ENCODE measurements at regions not wholly inside any gene's neighbourhood (a gene's known extent, or its start where the extent isn't known, plus 50 kb on each side); places are given as distances from the start of the nearest gene placed in this dataset.
"Not testable (repeated sequence)": the region's sequence is repeated elsewhere in the genome, so short reads cannot be mapped to it uniquely, and the experiment has no call there.

- no peak overlapping the region for H3K4me3 ChIP-seq (ENCODE audit: low read depth in 1 of 2, low read length in 2 of 2)
- no peaks in the 10 kb centered on the region for H3K36me3 ChIP-seq (ENCODE audit: control insufficient read depth in 1 of 2, insufficient read depth in 2 of 2, low read length in 2 of 2)
- no peaks in the 10 kb centered on the region for H3K4me1 ChIP-seq (ENCODE audit: control insufficient read depth in 1 of 2, insufficient read depth in 2 of 2, low read length in 2 of 2)
- no peak overlapping the region for H3K27ac ChIP-seq (ENCODE audit: low read length)
- peaks cover 0 to 5% of the 10 kb centered on the region in 2 donors for H3K9me3 ChIP-seq (ENCODE audit: control insufficient read depth in 1 of 2, low read length in 2 of 2)
- no peaks in the 10 kb centered on the region for H3K27me3 ChIP-seq (ENCODE audit: low read depth, low read length)
Measured at GRCh38 chr5:130643321-130643720, 521.7 kb downstream of the HINT1 start.

GRCh38 chr5:130642461-130642860, 522.6 kb downstream of the HINT1 start:
- no peaks in the 10 kb centered on the region for H3K4me1 ChIP-seq (ENCODE audit: control insufficient read depth in 1 of 2, insufficient read depth in 2 of 2, low read length in 2 of 2)
- H3K9me3 ChIP-seq (ENCODE audit: control insufficient read depth in 1 of 2, low read length in 2 of 2): peaks cover 0 to 5% of the 10 kb centered on the region in 2 donors
- no peak overlapping the region for H3K4me3 ChIP-seq (ENCODE audit: low read depth in 1 of 2, low read length in 2 of 2)
- H3K27ac ChIP-seq (ENCODE audit: low read length): no peak overlapping the region
- H3K27me3 ChIP-seq (ENCODE audit: low read depth, low read length): no peaks in the 10 kb centered on the region
- no peaks in the 10 kb centered on the region for H3K36me3 ChIP-seq (ENCODE audit: control insufficient read depth in 1 of 2, insufficient read depth in 2 of 2, low read length in 2 of 2)

GRCh38 chr5:130627145-130627544, 537.9 kb downstream of the HINT1 start:
- Histone ChIP-seq H3K27ac (ENCODE audit: low read length) (no peak overlapping the region), H3K4me1 (ENCODE audit: control insufficient read depth in 1 of 2, insufficient read depth in 2 of 2, low read length in 2 of 2) (no peaks in the 10 kb centered on the region), H3K36me3 (ENCODE audit: control insufficient read depth in 1 of 2, insufficient read depth in 2 of 2, low read length in 2 of 2) (no peaks in the 10 kb centered on the region), H3K27me3 (ENCODE audit: low read depth, low read length) (no peaks in the 10 kb centered on the region), H3K4me3 (ENCODE audit: low read depth in 1 of 2, low read length in 2 of 2) (no peak overlapping the region), H3K9me3 (ENCODE audit: control insufficient read depth in 1 of 2, low read length in 2 of 2) (peaks cover 0 to 5% of the 10 kb centered on the region in 2 donors)

- Histone ChIP-seq H3K27ac (ENCODE audit: low read length) (no peak overlapping the region), H3K27me3 (ENCODE audit: low read depth, low read length) (no peaks in the 10 kb centered on the region), H3K36me3 (ENCODE audit: control insufficient read depth in 1 of 2, insufficient read depth in 2 of 2, low read length in 2 of 2) (no peaks in the 10 kb centered on the region), H3K4me3 (ENCODE audit: low read depth in 1 of 2, low read length in 2 of 2) (no peak overlapping the region), H3K9me3 (ENCODE audit: control insufficient read depth in 1 of 2, low read length in 2 of 2) (peaks cover 0 to 2% of the 10 kb centered on the region in 2 donors), H3K4me1 (ENCODE audit: control insufficient read depth in 1 of 2, insufficient read depth in 2 of 2, low read length in 2 of 2) (no peaks in the 10 kb centered on the region)
Measured at GRCh38 chr5:130624805-130625204, 540.3 kb downstream of the HINT1 start.

- no peaks in the 10 kb centered on the region for H3K9me3 ChIP-seq (ENCODE audit: control insufficient read depth in 1 of 2, low read length in 2 of 2)
- no peak overlapping the region for H3K27ac ChIP-seq (ENCODE audit: low read length)
- H3K27me3 ChIP-seq (ENCODE audit: low read depth, low read length): no peaks in the 10 kb centered on the region
Measured at GRCh38 chr5:130616161-130616560, 548.9 kb downstream of the HINT1 start.

GRCh38 chr5:130605234-130605633, 559.8 kb downstream of the HINT1 start:
- Histone ChIP-seq H3K4me1 (ENCODE audit: control insufficient read depth in 1 of 2, insufficient read depth in 2 of 2, low read length in 2 of 2) (no peaks in the 10 kb centered on the region), H3K27me3 (ENCODE audit: low read depth, low read length) (no peaks in the 10 kb centered on the region), H3K36me3 (ENCODE audit: control insufficient read depth in 1 of 2, insufficient read depth in 2 of 2, low read length in 2 of 2) (no peaks in the 10 kb centered on the region), H3K4me3 (ENCODE audit: low read depth in 1 of 2, low read length in 2 of 2) (no peak overlapping the region), H3K27ac (ENCODE audit: low read length) (no peak overlapping the region), H3K9me3 (ENCODE audit: control insufficient read depth in 1 of 2, low read length in 2 of 2) (peaks cover 0 to 2% of the 10 kb centered on the region in 2 donors)

More at GRCh38 chr5:130616161-130616560, 548.9 kb downstream of the HINT1 start:
- H3K4me1 ChIP-seq (ENCODE audit: control insufficient read depth in 1 of 2, insufficient read depth in 2 of 2, low read length in 2 of 2): no peaks in the 10 kb centered on the region
- no peaks in the 10 kb centered on the region for H3K36me3 ChIP-seq (ENCODE audit: control insufficient read depth in 1 of 2, insufficient read depth in 2 of 2, low read length in 2 of 2)
- no peak overlapping the region for H3K4me3 ChIP-seq (ENCODE audit: low read depth in 1 of 2, low read length in 2 of 2)

- H3K27me3 ChIP-seq (ENCODE audit: low read depth, low read length); H3K9me3 ChIP-seq (ENCODE audit: control insufficient read depth in 1 of 2, low read length in 2 of 2); H3K36me3 ChIP-seq (ENCODE audit: control insufficient read depth in 1 of 2, insufficient read depth in 2 of 2, low read length in 2 of 2); H3K4me3 ChIP-seq (ENCODE audit: low read depth in 1 of 2, low read length in 2 of 2); H3K27ac ChIP-seq (ENCODE audit: low read length); H3K4me1 ChIP-seq (ENCODE audit: control insufficient read depth in 1 of 2, insufficient read depth in 2 of 2, low read length in 2 of 2): not testable (repeated sequence)
Measured at GRCh38 chr5:130596647-130597046, 568.4 kb downstream of the HINT1 start.

GRCh38 chr5:130580264-130580663, 584.8 kb downstream of the HINT1 start:
- no peak overlapping the region for H3K4me3 ChIP-seq (ENCODE audit: low read depth in 1 of 2, low read length in 2 of 2)
- H3K27me3 ChIP-seq (ENCODE audit: low read depth, low read length): no peaks in the 10 kb centered on the region
- no peak overlapping the region for H3K27ac ChIP-seq (ENCODE audit: low read length)
- H3K9me3 ChIP-seq (ENCODE audit: control insufficient read depth in 1 of 2, low read length in 2 of 2): no peaks in the 10 kb centered on the region
- no peaks in the 10 kb centered on the region for H3K4me1 ChIP-seq (ENCODE audit: control insufficient read depth in 1 of 2, insufficient read depth in 2 of 2, low read length in 2 of 2)
- no peaks in the 10 kb centered on the region for H3K36me3 ChIP-seq (ENCODE audit: control insufficient read depth in 1 of 2, insufficient read depth in 2 of 2, low read length in 2 of 2)

GRCh38 chr5:130578354-130578753, 586.7 kb downstream of the HINT1 start:
- no peak overlapping the region for H3K4me3 ChIP-seq (ENCODE audit: low read depth in 1 of 2, low read length in 2 of 2)
- H3K27me3 ChIP-seq (ENCODE audit: low read depth, low read length): no peaks in the 10 kb centered on the region
- H3K27ac ChIP-seq (ENCODE audit: low read length): no peak overlapping the region
- no peaks in the 10 kb centered on the region for H3K9me3 ChIP-seq (ENCODE audit: control insufficient read depth in 1 of 2, low read length in 2 of 2)
- H3K36me3 ChIP-seq (ENCODE audit: control insufficient read depth in 1 of 2, insufficient read depth in 2 of 2, low read length in 2 of 2): no peaks in the 10 kb centered on the region
- no peaks in the 10 kb centered on the region for H3K4me1 ChIP-seq (ENCODE audit: control insufficient read depth in 1 of 2, insufficient read depth in 2 of 2, low read length in 2 of 2)

- Histone ChIP-seq H3K27ac (ENCODE audit: low read length) (no peak overlapping the region), H3K4me3 (ENCODE audit: low read depth in 1 of 2, low read length in 2 of 2) (no peak overlapping the region), H3K36me3 (ENCODE audit: control insufficient read depth in 1 of 2, insufficient read depth in 2 of 2, low read length in 2 of 2) (no peaks in the 10 kb centered on the region), H3K27me3 (ENCODE audit: low read depth, low read length) (no peaks in the 10 kb centered on the region), H3K4me1 (ENCODE audit: control insufficient read depth in 1 of 2, insufficient read depth in 2 of 2, low read length in 2 of 2) (no peaks in the 10 kb centered on the region), H3K9me3 (ENCODE audit: control insufficient read depth in 1 of 2, low read length in 2 of 2) (no peaks in the 10 kb centered on the region)
Measured at GRCh38 chr5:130571076-130571475, 594.0 kb downstream of the HINT1 start.

GRCh38 chr5:130568791-130569190, 596.3 kb downstream of the HINT1 start:
- Histone ChIP-seq H3K4me1 (ENCODE audit: control insufficient read depth in 1 of 2, insufficient read depth in 2 of 2, low read length in 2 of 2) (no peaks in the 10 kb centered on the region), H3K27me3 (ENCODE audit: low read depth, low read length) (no peaks in the 10 kb centered on the region), H3K27ac (ENCODE audit: low read length) (no peak overlapping the region), H3K36me3 (ENCODE audit: control insufficient read depth in 1 of 2, insufficient read depth in 2 of 2, low read length in 2 of 2) (no peaks in the 10 kb centered on the region), H3K9me3 (ENCODE audit: control insufficient read depth in 1 of 2, low read length in 2 of 2) (no peaks in the 10 kb centered on the region), H3K4me3 (ENCODE audit: low read depth in 1 of 2, low read length in 2 of 2) (no peak overlapping the region)

- no peaks in the 10 kb centered on the region for H3K27me3 ChIP-seq (ENCODE audit: low read depth, low read length)
- H3K27ac ChIP-seq (ENCODE audit: low read length): no peak overlapping the region
- H3K9me3 ChIP-seq (ENCODE audit: control insufficient read depth in 1 of 2, low read length in 2 of 2): peaks cover 0 to 7% of the 10 kb centered on the region in 2 donors
- H3K36me3 ChIP-seq (ENCODE audit: control insufficient read depth in 1 of 2, insufficient read depth in 2 of 2, low read length in 2 of 2): no peaks in the 10 kb centered on the region
- no peak overlapping the region for H3K4me3 ChIP-seq (ENCODE audit: low read depth in 1 of 2, low read length in 2 of 2)
- no peaks in the 10 kb centered on the region for H3K4me1 ChIP-seq (ENCODE audit: control insufficient read depth in 1 of 2, insufficient read depth in 2 of 2, low read length in 2 of 2)
Measured at GRCh38 chr5:130555429-130555828, 609.6 kb downstream of the HINT1 start.
